PC-3 (cell line): ENCODE measurements at regions not wholly inside any gene's neighbourhood (a gene's known extent, or its start where the extent isn't known, plus 50 kb on each side); places are given as distances from the start of the nearest gene placed in this dataset.

Experiments
- EZH2 ChIP-seq: fragments of 300-600 bp; sonication (generic); IDR thresholded peaks from one replicate; pipeline ENCODE4 v1.6.1; 2017; ENCODE audit warnings: antibody characterized with exemption, mild to moderate bottlenecking, low read length; ENCODE audit not compliant: unreplicated experiment
- TF ChIP-seq, protein P1 (sequence below): fragments of 300-600 bp; sonication (generic); conservative IDR thresholded peaks from 2 replicates; pipeline ENCODE4 v1.5.1; 2017; ENCODE audit warnings: antibody characterized with exemption, low read depth, mild to moderate bottlenecking, low read length

DNA sequence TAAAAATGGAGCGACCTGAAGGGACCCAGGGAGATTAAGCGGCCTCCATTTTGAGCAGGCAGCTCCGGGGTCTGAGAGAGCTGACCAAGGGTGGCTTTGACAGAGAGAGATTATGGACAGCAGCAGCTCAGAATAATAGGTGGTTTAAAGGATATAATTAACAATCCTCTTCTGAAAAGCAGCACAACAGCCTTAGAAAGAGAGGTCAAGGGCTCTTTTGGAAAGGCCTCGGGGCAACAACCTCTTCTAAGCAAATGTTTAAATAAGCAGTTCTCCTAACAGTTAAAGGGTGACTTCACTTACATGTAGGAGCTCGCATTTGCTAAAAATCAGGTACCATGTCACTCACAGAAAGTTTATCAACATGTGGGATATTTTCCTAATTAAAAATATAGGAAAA, 87.2 kb upstream of the FRMD6 start:
- no peak for TF ChIP-seq EZH2
- TF ChIP-seq, protein P1, sequence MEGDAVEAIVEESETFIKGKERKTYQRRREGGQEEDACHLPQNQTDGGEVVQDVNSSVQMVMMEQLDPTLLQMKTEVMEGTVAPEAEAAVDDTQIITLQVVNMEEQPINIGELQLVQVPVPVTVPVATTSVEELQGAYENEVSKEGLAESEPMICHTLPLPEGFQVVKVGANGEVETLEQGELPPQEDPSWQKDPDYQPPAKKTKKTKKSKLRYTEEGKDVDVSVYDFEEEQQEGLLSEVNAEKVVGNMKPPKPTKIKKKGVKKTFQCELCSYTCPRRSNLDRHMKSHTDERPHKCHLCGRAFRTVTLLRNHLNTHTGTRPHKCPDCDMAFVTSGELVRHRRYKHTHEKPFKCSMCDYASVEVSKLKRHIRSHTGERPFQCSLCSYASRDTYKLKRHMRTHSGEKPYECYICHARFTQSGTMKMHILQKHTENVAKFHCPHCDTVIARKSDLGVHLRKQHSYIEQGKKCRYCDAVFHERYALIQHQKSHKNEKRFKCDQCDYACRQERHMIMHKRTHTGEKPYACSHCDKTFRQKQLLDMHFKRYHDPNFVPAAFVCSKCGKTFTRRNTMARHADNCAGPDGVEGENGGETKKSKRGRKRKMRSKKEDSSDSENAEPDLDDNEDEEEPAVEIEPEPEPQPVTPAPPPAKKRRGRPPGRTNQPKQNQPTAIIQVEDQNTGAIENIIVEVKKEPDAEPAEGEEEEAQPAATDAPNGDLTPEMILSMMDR: no peak
